Astrocyte (in vitro differentiated cells and primary cell): ENCODE measurements at regions not wholly inside any gene's neighbourhood (a gene's known extent, or its start where the extent isn't known, plus 50 kb on each side); places are given as distances from the start of the nearest gene placed in this dataset.

Experiments used
- EZH2 ChIP-seq: IDR thresholded peaks from 2 replicates; pipeline ENCODE4 v1.6.1; 2012; ENCODE audit warnings: mild to moderate bottlenecking, low read length, inconsistent platforms; ENCODE audit not compliant: insufficient read depth
- TF ChIP-seq, protein P1 (sequence below): IDR thresholded peaks from 2 replicates; pipeline ENCODE4 v1.5.1; 2011; ENCODE audit warnings: low read depth, mild to moderate bottlenecking, inconsistent platforms, low read length, moderate library complexity; ENCODE audit not compliant: insufficient read depth

- TF ChIP-seq, protein P1, sequence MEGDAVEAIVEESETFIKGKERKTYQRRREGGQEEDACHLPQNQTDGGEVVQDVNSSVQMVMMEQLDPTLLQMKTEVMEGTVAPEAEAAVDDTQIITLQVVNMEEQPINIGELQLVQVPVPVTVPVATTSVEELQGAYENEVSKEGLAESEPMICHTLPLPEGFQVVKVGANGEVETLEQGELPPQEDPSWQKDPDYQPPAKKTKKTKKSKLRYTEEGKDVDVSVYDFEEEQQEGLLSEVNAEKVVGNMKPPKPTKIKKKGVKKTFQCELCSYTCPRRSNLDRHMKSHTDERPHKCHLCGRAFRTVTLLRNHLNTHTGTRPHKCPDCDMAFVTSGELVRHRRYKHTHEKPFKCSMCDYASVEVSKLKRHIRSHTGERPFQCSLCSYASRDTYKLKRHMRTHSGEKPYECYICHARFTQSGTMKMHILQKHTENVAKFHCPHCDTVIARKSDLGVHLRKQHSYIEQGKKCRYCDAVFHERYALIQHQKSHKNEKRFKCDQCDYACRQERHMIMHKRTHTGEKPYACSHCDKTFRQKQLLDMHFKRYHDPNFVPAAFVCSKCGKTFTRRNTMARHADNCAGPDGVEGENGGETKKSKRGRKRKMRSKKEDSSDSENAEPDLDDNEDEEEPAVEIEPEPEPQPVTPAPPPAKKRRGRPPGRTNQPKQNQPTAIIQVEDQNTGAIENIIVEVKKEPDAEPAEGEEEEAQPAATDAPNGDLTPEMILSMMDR, result no peak
- no peak for TF ChIP-seq EZH2
Measured at GRCh38 chr21:35309316-35309715, 260.2 kb upstream of the RUNX1 start.
